Mesendoderm (in vitro differentiated cells): ENCODE measurements at regions not wholly inside any gene's neighbourhood (a gene's known extent, or its start where the extent isn't known, plus 50 kb on each side); places are given as distances from the start of the nearest gene placed in this dataset. TPM values are rescaled to one million over a fixed set of nuclear protein-coding genes. Genes with fewer than 3 reads are reported as not detected.
A peak's percentile ranks its signal among the peaks of the same experiment; 100 is the strongest.

Experiments
- DNase-seq: peaks from one replicate; pipeline ENCODE4 v3.0.0; 2013
- H2AK5ac ChIP-seq: 2 replicates; pipeline ENCODE4 v1.6.1; 2013; ENCODE audit warnings: low read length, inconsistent platforms
- H2BK120ac ChIP-seq: 2 replicates; pipeline ENCODE4 v1.6.1; 2013; ENCODE audit warnings: low read depth, mild to moderate bottlenecking, low read length, moderate library complexity, mixed read lengths
- H2BK15ac ChIP-seq: replicated peaks from 2 replicates; pipeline ENCODE4 v1.6.1; 2013; ENCODE audit warnings: low read depth, mild to moderate bottlenecking, moderate library complexity
- H2BK5ac ChIP-seq: 2 replicates; pipeline ENCODE4 v1.6.1; 2013; ENCODE audit warnings: low read length, inconsistent platforms
- H3K18ac ChIP-seq: 2 replicates; pipeline ENCODE4 v1.6.1; 2013; ENCODE audit warnings: mild to moderate bottlenecking, low read length, mixed read lengths
- H3K23ac ChIP-seq: one replicate; pipeline ENCODE4 v1.6.1; 2013; ENCODE audit warnings: low read length
- H3K27ac ChIP-seq: 2 replicates; pipeline ENCODE4 v1.5.1; 2013; ENCODE audit warnings: low read depth, mild to moderate bottlenecking, inconsistent platforms, low read length, moderate library complexity
- H3K27me3 ChIP-seq: 2 replicates; pipeline ENCODE4 v1.6.1; 2013; ENCODE audit warnings: low read length, control low read depth, mild to moderate bottlenecking, inconsistent platforms; ENCODE audit not compliant: insufficient read depth, poor library complexity
- H3K36me3 ChIP-seq: 2 replicates; pipeline ENCODE4 v1.6.1; 2013; ENCODE audit warnings: low read length, inconsistent platforms; ENCODE audit not compliant: control insufficient read depth, insufficient read depth
- H3K4ac ChIP-seq: one replicate; pipeline ENCODE4 v1.6.1; 2013; ENCODE audit warnings: low read depth, mild to moderate bottlenecking, low read length, moderate library complexity
- H3K4me1 ChIP-seq: 2 replicates; pipeline ENCODE4 v1.6.1; 2013; ENCODE audit warnings: low read depth, low read length, inconsistent platforms; ENCODE audit not compliant: control insufficient read depth
- H3K4me2 ChIP-seq: 2 replicates; pipeline ENCODE4 v1.6.1; 2013; ENCODE audit warnings: low read length
- H3K4me3 ChIP-seq: 2 replicates; pipeline ENCODE4 v1.5.1; 2013; ENCODE audit warnings: mild to moderate bottlenecking, low read length
- H3K56ac ChIP-seq: one replicate; pipeline ENCODE4 v1.6.1; 2013; ENCODE audit warnings: low read length
- H3K79me1 ChIP-seq: 2 replicates; pipeline ENCODE4 v1.6.1; 2013; ENCODE audit warnings: low read length, inconsistent platforms
- H3K79me2 ChIP-seq: 2 replicates; pipeline ENCODE4 v1.6.1; 2013; ENCODE audit warnings: mild to moderate bottlenecking, low read length; ENCODE audit not compliant: control insufficient read depth, insufficient read depth
- H3K9ac ChIP-seq: 2 replicates; pipeline ENCODE4 v1.6.1; 2013; ENCODE audit warnings: low read length, inconsistent platforms
- H4K5ac ChIP-seq: one replicate; pipeline ENCODE4 v1.6.1; 2013; ENCODE audit warnings: low read length
- H4K8ac ChIP-seq: one replicate; pipeline ENCODE4 v1.6.1; 2013; ENCODE audit warnings: low read depth, mild to moderate bottlenecking, control low read depth, low read length, moderate library complexity
- WGBS: extraction: QIAGEN DNeasy Blood & Tissue Kit; methylation state at CpG from one replicate; pipeline ENCODE4 v1.1.7; 2013; ENCODE audit warnings: low lambda C conversion rate, missing lambda C conversion rate; ENCODE audit not compliant: insufficient coverage; ENCODE audit errors: extremely low coverage; 5-methylcytosine and 5-hydroxymethylcytosine counted together
- small RNA-seq: library from polyadenylated mRNA; stranded (forward); fragments of <200 nt; extraction: miRNeasy Mini kit (QIAGEN cat#:217004); gene quantifications from one replicate; pipeline ENCODE3, GENCODE V24; 2013; ENCODE audit not compliant: insufficient read depth

- Histone ChIP-seq H2AK5ac (no peak overlapping the region), H4K5ac (no peak overlapping the region), H3K27me3 (no peaks in the 10 kb centered on the region), H3K4ac (no peak overlapping the region), H2BK5ac (no peak overlapping the region), H3K27ac (no peak overlapping the region), H3K23ac (no peak overlapping the region), H3K9ac (no peak overlapping the region), H2BK15ac (no peak overlapping the region), H3K4me1 (no peaks in the 10 kb centered on the region), H2BK120ac (no peak overlapping the region), H3K4me3 (no peak overlapping the region), H3K56ac (no peak overlapping the region), H3K4me2 (no peak overlapping the region), H4K8ac (no peak overlapping the region), H3K36me3 (no peaks in the 10 kb centered on the region), H3K79me1 (no peaks in the 10 kb centered on the region), H3K79me2 (no peaks in the 10 kb centered on the region), H3K18ac (no peak overlapping the region)
- no peak for DNase-seq
- WGBS: no CpG with 5 or more reads among the region's 1 CpG
Observed at GRCh38 chr2:10249798-10250197, 52.9 kb upstream of the HPCAL1 start.

GRCh38 chr2:10252224-10252623, 50.5 kb upstream of the HPCAL1 start:
- H3K27me3 ChIP-seq: no peaks in the 10 kb centered on the region
- H3K4ac ChIP-seq: no peak overlapping the region
- H4K8ac ChIP-seq: no peak overlapping the region
- H3K4me2 ChIP-seq: no peak overlapping the region
- H2AK5ac ChIP-seq: no peak overlapping the region
- DNase-seq: no peak
- H3K4me3 ChIP-seq: no peak overlapping the region
- H3K27ac ChIP-seq: no peak overlapping the region
- H3K9ac ChIP-seq: no peak overlapping the region
- no peak overlapping the region for H4K5ac ChIP-seq
- H2BK15ac ChIP-seq: no peak overlapping the region
- H3K56ac ChIP-seq: no peak overlapping the region
- no peaks in the 10 kb centered on the region for H3K36me3 ChIP-seq
- no peak overlapping the region for H2BK5ac ChIP-seq
- no peaks in the 10 kb centered on the region for H3K4me1 ChIP-seq
- no peak overlapping the region for H3K23ac ChIP-seq
- H3K79me2 ChIP-seq: no peaks in the 10 kb centered on the region
- H2BK120ac ChIP-seq: no peak overlapping the region
- no CpG with 5 or more reads among the region's 2 CpGs for WGBS
- no peaks in the 10 kb centered on the region for H3K79me1 ChIP-seq
- no peak overlapping the region for H3K18ac ChIP-seq

- H3K79me2 ChIP-seq: no peaks in the 10 kb centered on the region
Observed at GRCh38 chr2:10252661-10253060, 50.0 kb upstream of the HPCAL1 start.

More at GRCh38 chr2:10252661-10253060, 50.0 kb upstream of the HPCAL1 start:
- Histone ChIP-seq H3K27ac (no peak overlapping the region), H4K5ac (no peak overlapping the region), H3K9ac (no peak overlapping the region), H3K4me3 (no peak overlapping the region), H3K18ac (no peak overlapping the region), H3K4ac (no peak overlapping the region), H3K23ac (no peak overlapping the region), H4K8ac (no peak overlapping the region), H3K36me3 (no peaks in the 10 kb centered on the region), H3K4me1 (no peaks in the 10 kb centered on the region), H3K56ac (no peak overlapping the region), H2BK15ac (no peak overlapping the region), H3K79me1 (no peaks in the 10 kb centered on the region), H3K4me2 (no peak overlapping the region), H3K27me3 (no peaks in the 10 kb centered on the region), H2BK120ac (no peak overlapping the region), H2AK5ac (no peak overlapping the region), H2BK5ac (no peak overlapping the region)
- DNase-seq: peak; percentile 57
- WGBS: no CpG with 5 or more reads among the region's 3 CpGs

Small RNAs in the stretch of these regions (small RNA-seq; reads per million reads assigned to genes)
- gene MIR4261: not detected
